ENCODE measurements at regions not wholly inside any gene's neighbourhood (a gene's known extent, or its start where the extent isn't known, plus 50 kb on each side); places are given as distances from the start of the nearest gene placed in this dataset.
"Not testable (repeated sequence)": the region's sequence is repeated elsewhere in the genome, so short reads cannot be mapped to it uniquely, and the experiment has no call there.

DNA sequence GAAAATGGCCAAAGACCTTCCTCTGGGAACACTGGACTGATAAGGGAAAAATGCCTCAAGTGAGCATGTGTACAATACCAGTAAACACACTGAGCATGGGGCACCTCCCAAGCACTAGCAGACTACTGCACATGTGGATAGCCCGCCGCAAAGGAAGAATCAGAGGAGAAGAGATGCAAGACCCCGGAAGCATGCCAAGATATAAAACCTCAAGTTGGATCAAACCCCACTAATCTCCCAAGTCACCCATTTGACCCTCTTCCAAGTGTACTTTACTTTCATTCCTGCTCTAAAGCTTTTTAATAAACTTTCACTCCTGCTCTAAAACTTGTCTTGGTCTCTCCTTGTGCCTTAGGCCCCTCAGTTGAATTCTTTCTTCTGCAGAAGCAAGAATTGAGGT lies 121.1 kb upstream of the PLAAT1 start:
- DNase-seq (ENCODE audit: low read depth) = no peak

DNA sequence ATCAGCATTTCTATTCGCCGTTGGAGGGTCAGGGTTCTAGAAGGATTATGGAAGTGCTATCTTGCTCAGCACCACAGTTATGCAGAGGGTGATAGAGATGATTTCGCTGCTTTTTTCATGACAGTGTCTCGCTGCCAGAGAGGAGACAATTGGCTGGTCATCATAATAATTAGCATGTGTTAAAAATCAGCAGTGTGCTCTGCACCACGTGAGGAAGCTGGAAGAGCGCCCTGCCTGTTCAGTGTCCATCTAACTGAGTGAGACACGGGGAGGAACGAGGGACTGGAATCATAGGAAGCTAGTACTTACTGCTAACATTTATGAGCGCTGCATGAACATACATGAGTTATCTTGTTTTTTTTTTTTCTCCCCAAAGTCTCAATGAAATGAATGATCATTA lies 116.2 kb upstream of the PLAAT1 start:
- no peak for DNase-seq (ENCODE audit: low read depth)

DNA sequence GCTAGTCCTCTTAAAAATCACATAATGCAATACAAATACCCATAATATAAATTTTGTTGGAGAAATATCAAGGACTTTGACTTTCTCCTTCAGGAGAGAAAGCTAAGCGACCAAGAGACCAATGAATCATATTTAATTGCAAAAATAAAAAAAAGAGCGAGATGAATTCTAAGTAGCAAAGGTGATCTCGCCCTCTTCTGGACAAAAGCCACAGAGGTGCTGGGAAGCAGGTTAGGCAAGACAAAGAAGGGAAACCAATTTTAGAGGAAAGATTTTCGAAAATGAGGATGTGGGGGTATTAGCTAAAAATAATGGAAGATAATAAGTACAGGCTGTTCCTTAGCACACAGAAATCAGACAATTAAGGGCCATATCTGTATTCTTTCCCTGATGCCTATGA lies 111.4 kb upstream of the PLAAT1 start:
- DNase-seq (ENCODE audit: low read depth) = no peak

DNA sequence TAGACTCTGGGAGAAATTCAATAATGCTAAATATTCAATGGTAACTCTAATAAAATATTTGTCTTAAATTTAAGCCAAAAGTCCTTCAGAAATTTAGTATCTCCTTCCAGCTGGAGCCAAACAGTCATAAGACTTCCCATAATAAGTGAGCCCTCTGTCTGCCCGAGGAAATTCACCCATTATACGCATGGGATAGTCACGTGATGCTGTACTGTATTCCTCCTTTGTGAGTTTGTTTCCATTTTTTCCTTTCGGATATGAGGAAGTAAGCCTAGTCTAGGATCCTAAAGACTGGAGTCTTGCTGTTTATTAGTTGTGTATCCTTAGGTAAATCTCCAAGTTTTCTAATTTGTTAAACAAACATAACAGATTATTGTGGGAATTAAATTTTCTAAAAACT lies 110.4 kb upstream of the PLAAT1 start:
- no peak for DNase-seq (ENCODE audit: low read depth)

DNA sequence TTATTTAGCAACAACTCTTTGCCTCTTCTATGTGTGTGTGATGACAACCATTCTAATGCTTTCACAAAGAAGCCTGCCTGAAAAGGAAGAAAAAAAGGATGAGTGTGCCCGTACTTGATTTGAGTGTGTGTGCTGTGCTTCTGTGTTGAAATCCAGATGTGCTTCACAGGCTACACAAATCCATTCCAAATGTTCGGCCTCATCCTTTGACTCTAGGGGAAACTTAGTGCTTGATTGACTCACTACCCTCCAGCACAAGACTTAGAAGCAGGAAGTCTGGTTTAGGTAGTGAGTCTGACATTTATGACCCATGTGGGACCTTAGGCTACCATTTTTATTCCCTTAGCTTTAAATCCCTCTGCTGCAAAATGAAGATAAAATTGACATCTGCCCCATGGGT lies 108.8 kb upstream of the PLAAT1 start:
- no peak for DNase-seq (ENCODE audit: low read depth)

DNA sequence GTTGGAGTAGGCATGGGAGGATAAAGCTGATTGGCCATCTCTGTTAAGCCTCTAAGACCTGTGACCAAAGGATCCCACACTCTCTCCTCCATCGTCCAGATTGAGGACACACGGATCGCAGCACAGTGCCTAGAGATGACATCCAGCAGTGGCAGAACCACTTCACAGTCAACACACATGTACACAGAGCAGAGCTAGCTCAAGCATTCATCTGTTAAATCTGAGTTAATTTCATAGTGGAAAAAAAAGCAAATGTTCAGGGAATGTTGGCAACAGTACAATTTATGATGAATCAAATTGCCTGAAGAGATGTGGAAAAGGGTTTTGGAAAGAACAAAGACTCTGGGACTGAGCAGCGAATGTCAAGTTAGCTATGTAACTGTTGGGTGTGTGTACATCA lies 108.1 kb upstream of the PLAAT1 start:
- no peak for DNase-seq (ENCODE audit: low read depth)

DNA sequence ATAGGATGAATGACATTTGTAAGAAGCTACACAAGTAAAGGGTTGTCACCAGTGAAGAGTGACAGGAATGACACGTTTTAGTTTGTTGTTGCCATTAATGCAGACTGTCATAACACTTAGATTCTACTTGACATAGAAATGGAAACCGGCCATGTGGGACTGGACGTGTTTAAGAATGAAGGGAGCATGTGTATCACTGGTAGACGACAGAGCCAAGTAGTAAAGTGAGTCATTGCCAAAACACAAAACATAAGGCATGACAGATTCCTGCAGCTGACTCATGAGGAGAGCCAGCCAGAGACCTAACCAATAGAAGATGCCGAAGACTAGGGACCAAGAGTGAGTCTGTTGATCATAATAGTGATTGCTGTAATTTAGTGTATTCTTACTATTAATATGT lies 106.2 kb upstream of the PLAAT1 start:
- DNase-seq (ENCODE audit: low read depth) = peak; percentile 4

DNA sequence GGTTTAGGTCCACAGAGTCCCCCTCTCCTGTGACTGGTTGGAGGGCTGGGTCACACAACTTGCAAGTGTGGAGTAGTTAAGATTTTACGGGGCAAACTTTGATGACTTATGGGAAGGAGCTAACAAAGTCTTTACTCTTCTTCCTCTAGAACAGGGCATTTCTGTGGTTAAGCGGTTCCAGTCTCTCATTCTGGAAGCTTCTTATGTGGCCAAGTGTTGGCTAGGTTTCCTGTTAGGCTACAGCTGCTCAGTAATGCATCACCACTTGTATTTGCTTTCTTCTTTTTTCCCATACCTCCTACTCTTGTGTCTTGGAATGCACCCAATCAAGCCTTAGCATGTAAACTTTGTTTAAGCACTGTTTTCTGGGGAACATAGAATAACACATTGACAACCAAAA lies 100.6 kb upstream of the PLAAT1 start:
- no peak for DNase-seq (ENCODE audit: low read depth)

DNA sequence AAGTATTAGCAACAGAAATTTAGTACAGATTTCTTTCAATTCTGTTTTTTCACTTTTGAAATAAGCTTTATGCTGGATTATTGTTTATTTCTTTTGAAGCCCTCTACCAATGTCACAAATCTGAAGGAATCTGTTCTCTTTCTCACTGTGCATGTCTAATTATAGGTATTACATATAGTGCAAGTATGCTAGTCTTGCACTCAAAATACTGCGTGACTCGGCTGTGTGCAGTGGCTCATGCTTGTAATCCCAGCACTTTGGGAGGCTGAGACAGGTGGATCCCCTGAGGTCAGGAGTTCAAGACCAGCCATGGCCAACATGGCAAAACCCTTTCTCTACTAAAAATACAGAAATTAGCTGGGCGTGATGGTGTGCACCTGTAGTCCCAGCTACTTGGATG lies 95.8 kb upstream of the PLAAT1 start:
- no peak for DNase-seq (ENCODE audit: low read depth)

DNA sequence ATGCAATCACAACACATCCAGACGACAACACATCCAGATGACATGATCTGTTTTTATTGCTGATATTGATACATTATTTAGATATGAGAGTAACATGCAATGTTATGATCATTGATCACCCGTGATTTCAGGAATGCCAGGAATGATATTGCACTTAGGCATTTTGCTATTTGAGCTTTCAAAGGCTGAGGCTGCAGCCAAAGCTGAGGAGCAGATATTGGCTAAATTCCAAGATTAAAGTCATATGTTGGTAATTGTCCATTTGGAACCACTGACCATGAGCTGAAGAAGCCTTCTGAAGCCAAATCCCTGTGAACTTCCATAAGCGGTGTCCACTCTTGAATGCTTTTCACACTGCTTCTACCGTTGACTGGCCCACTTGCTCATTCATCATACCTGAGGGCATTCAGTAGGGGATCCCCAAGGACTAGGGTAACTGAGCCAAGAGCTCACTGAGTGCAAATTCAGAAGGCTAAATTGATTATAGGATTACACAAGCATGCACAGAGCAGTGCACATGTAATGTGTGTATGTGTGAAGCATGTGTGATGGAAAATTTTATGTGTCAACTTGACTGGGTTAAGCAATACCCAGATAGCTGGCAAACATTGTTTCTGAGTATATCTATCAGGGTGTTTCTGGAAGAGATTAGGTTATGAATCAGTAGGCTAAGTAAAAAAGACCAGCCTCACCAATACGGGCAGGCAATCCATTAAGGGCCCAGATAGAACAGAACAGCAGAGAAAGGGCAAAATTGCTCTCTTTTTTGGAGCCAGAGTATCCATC lies 92.1 kb upstream of the PLAAT1 start:
- DNase-seq (ENCODE audit: low read depth) = no peak

DNA sequence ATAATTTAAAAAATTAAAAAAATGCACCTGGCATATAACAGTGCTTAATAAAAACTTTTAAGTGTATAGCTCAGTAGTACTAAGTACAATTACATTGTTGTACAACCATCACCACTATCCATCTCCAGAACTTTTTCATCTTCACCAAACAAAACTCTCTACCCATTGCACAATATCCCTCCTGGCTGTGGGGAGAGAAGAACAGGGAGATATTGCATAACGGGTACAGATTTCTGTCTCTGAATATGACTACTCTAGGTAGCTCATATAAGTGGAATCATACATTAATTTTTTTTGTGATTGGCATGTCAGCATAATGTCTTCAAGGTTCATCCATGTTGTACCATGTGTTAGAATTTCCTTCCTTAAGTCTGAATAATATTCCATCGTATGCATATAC lies 91.0 kb upstream of the PLAAT1 start:
- DNase-seq (ENCODE audit: low read depth) = no peak

DNA sequence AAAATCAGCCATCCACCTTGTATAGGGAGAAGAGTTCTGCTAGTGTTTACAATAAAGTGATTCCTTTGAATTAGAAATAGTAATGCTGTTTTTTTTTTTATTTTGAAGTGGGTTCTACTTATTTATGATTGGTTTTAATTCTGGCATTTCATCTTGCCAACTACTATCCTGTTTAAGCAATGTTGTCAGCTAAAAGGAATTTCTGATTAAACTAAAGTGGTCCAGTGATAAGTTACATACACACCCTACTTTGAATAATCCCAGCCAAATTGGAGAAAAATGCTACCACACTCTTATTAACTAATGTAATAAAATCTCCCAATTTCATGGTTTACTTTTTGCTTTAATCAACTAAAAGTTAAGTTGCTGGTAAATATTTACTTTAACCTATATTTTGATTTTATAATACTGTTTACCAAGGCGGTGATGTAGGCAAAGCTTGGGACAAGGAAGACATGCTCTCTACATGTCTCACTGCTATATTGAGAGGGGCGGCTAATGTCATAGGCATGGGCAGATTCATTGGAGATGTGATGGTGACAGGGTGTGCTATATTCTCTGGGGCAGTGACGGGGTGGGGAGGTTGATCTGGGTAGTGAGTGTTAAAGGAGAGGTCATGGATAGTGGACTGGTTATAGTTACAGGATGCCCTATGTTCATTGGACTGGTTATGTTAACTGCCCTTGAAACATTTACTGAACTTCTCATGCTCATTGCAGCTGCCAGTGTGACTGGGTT lies 85.8 kb upstream of the PLAAT1 start:
- not testable (repeated sequence) for DNase-seq (ENCODE audit: low read depth)

DNA sequence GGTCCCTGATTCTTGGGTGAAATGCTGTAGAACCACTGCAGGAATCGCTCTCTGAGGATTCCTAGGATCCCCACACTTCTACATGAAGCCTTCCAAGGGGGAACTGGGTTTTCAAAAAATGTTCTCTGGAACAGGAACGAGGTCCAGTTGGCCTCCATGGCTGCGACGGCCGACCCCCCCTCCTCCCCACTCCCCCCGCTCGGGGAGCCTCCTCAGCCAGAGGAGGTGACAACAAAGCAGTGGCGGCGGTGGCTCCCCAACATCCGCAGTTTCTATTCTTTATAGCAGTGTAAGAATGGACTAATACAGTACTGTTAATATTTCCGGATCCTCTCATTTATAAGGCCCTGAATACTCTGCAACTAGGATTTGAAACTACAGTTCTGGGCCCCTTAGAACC lies 84.0 kb upstream of the PLAAT1 start:
- DNase-seq (ENCODE audit: low read depth) = no peak

DNA sequence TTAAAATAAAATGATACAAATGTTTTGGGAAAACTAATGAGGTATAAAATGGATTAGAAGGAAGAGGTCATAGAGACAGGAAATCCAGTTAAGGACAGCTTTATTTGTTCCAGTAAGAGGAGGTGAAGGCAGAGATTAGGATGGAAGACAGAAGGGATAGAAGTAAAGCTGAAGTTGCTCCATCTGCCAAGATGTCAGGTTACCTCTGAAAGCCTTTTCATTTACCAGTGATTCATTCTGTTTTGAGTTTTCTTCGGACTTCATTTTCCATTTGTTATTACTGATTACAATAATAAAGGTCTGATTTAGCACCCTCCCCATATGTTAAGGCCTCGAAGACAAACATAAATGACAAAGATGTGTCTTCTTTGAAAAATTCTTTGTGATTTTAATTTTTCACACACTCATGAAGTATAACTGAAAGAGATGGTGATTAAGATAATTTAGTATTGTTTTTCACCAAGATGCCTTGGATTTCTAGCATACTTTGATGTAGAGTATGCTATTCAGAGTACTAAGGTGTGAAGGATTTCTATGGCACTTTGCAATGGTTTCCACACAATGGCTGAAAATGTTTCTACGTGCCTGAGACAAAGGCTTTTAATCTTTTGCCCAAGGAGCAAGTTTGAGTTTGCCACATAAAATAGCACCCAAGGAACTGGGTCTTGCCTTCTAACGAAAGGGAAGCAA lies 75.4 kb upstream of the PLAAT1 start:
- DNase-seq (ENCODE audit: low read depth) = no peak

DNA sequence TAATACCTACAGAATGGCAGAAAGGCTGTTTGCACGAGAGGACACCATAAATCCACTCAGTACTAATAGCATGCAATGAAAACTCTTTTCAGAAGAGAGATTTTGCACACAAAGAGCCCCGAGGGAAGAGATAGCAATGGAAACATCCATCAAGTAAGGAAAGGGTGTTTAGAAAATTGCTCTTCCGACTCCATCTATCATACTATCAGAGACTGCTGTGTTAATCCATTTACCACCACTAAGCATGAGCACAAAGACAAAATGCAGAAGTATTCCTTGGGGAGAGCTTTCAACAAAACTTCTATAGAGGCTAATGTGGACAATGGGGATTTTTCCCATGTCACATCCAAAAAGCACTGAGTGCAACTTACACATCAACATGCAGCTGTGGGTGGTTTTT lies 72.1 kb upstream of the PLAAT1 start:
- no peak for DNase-seq (ENCODE audit: low read depth)

DNA sequence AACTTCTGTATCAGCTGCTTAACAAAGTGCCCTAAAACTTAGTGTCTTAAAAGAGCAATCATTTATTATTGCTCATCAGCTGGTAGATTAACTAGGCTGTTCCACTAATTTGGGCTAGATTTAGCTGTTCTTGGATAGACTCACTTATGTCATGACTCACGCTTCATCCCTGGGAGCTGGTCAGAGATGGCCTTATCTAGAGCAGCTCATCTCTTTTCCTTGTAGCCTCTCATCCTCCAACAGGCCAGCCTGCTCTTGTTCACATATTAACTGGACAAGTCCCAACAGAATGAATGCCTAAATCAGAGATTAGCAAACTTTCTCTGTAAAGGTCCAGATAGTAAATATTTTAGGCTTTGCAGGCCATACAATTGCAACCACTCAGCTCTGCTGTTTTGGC lies 66.9 kb upstream of the PLAAT1 start:
- peak; percentile 2 for DNase-seq (ENCODE audit: low read depth)

DNA sequence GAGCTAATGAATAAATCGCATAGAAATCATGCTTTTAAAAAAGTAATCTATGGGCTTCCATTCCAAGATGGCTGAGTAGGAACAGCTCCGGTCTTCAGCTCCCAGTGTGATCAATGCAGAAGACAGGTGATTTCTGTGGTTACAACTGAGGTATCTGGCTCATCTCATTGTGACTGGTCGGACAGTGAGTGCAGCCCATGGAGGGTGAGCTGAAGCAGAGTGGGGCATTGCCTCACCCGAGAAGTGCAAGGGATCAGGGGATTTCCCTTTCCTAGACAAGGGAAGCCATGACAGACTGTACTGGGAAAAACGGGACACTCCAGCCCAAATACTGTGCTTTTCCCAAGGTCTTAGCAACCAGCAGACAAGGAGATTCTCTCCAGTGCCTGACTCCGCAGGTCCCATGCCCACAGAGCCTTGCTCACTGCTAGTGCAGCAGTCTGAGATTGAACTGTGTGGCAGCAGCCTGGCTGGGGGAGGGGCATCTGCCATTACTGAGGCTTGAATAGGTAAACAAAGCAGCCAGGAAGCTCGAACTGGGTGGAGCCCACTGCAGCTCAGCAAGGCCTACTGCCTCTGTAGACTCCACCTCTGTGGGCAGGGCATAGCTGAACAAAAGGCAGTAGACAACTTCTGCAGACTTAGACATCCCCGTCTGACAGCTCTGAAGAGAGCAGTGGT lies 61.5 kb upstream of the PLAAT1 start:
- DNase-seq (ENCODE audit: low read depth) = not testable (repeated sequence)

DNA sequence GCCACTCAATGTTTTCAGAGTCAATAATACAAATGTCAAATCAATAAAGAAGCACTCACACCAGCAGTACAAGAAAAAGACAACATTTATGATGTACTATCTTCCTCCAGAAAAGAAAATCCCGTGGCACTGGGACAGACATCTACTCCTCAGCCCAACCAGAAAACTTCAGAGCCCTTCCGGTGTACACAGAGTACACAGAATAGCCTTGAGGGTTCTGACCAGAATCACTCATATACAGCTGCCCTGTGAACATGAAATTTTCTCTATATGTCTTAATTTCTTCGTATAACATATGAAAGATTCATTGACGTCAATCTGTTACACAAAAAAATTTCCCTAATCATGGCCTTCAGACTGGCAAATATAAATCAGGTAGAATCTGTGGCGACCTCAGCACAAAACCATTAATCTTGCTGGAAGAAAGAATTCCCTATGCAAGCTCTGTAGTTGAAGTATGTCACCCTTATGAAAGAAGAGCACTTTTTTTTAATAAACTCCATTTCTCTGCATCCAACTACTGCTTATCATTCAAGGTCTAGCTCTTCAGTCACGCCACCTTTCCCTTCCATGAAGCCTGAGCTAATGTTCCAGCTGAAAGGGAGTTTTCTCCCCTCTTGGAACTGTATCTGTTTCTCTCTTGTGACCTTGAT lies 53.8 kb upstream of the PLAAT1 start:
- DNase-seq (ENCODE audit: low read depth) = no peak

DNA sequence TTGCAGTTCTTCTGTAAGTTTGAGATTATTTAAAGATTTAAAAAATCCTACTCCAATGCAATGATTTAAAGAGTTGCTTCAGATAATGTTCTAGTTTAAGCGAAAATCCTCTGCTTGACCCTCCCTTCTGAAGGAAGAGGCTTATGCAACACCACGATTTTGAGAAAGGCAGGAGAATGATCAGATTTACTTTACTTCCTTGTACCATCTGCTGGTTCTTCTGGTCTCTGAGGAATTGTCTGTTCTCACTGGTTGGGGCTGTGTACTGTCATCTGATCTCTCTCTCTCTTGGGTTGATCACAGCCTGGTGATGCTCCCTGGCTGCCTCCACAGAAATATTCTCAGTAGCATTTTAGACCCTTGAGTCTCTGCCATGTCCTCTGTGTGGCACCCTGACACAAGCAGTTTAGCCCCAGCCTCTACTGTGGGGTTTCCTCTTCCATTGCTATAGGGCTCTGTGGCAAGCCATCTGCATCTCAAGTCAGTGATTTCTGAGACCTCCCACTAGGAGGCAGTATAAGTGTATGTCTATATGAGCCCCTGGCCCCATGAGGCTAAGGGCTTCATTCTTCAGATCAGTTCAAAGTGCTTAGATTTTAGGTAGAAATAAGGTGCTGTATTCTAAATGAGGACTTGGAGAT lies 50.8 kb upstream of the PLAAT1 start:
- DNase-seq (ENCODE audit: low read depth) = peak; percentile 10
